Epithelial cell of proximal tubule (primary cell): ENCODE measurements at regions not wholly inside any gene's neighbourhood (a gene's known extent, or its start where the extent isn't known, plus 50 kb on each side); places are given as distances from the start of the nearest gene placed in this dataset.

ENCODE experiments used
- DNase-seq: peaks from one replicate; pipeline ENCODE4 v3.0.0-alpha.2; 2011; ENCODE audit warnings: low read depth
- H3K4me3 ChIP-seq: 2 replicates; pipeline ENCODE4 v1.5.1; 2011; ENCODE audit warnings: low read depth, mild to moderate bottlenecking, low read length
- CTCF ChIP-seq: conservative IDR thresholded peaks from 2 replicates; pipeline ENCODE4 v1.5.1; 2012; ENCODE audit warnings: low read depth, mild to moderate bottlenecking, low read length

- no peak overlapping the region for H3K4me3 ChIP-seq
- no peak for TF ChIP-seq CTCF
- DNase-seq = no peak
Measured at GRCh38 chr1:245031041-245031440, 123.7 kb upstream of the KIF26B start.

- TF ChIP-seq CTCF = no peak
- DNase-seq = no peak
- no peak overlapping the region for H3K4me3 ChIP-seq
Measured at GRCh38 chr1:245026247-245026646, 128.5 kb upstream of the KIF26B start.

- no peak for TF ChIP-seq CTCF
Measured at GRCh38 chr1:245025525-245025924, 129.3 kb upstream of the KIF26B start.

GRCh38 chr1:245023222-245023621, 131.6 kb upstream of the KIF26B start:
- DNase-seq = no peak
- no peak overlapping the region for H3K4me3 ChIP-seq
- TF ChIP-seq CTCF = no peak

More at GRCh38 chr1:245025525-245025924, 129.3 kb upstream of the KIF26B start:
- DNase-seq = no peak
- no peak overlapping the region for H3K4me3 ChIP-seq

GRCh38 chr1:245019910-245020486, 134.8 kb upstream of the KIF26B start:
- no peak for DNase-seq
- no peak overlapping the region for H3K4me3 ChIP-seq
- TF ChIP-seq CTCF = no peak

- TF ChIP-seq CTCF = no peak
- no peak overlapping the region for H3K4me3 ChIP-seq
- no peak for DNase-seq
Measured at GRCh38 chr1:245016700-245017099, 138.1 kb upstream of the KIF26B start.

GRCh38 chr1:245015031-245015430, 139.8 kb upstream of the KIF26B start:
- H3K4me3 ChIP-seq = no peak overlapping the region
- TF ChIP-seq CTCF = no peak
- no peak for DNase-seq
